H9 (cell line): ENCODE measurements at regions not wholly inside any gene's neighbourhood (a gene's known extent, or its start where the extent isn't known, plus 50 kb on each side); places are given as distances from the start of the nearest gene placed in this dataset.

Source experiments
- DNase-seq: peaks from one replicate; pipeline ENCODE4 v3.0.0-alpha.2; 2017
- H2AFZ ChIP-seq: one replicate; pipeline ENCODE4 v1.6.1; 2013; ENCODE audit warnings: mild to moderate bottlenecking, low read length, control low read depth, moderate library complexity
- H2AK5ac ChIP-seq: 2 replicates; pipeline ENCODE4 v1.6.1; 2013; ENCODE audit warnings: low read length, control low read depth, mixed read lengths; ENCODE audit not compliant: insufficient read length
- H2BK120ac ChIP-seq: one replicate; pipeline ENCODE4 v1.6.1; 2013; ENCODE audit warnings: low read depth, mild to moderate bottlenecking, low read length, control low read depth, inconsistent platforms; ENCODE audit not compliant: poor library complexity, severe bottlenecking
- H2BK12ac ChIP-seq: 2 replicates; pipeline ENCODE4 v1.6.1; 2013; ENCODE audit warnings: low read length, control low read depth, mixed read lengths, low read depth; ENCODE audit not compliant: insufficient read length
- H2BK15ac ChIP-seq: 2 replicates; pipeline ENCODE4 v1.6.1; 2013; ENCODE audit warnings: low read depth, low read length, control low read depth
- H2BK20ac ChIP-seq: one replicate; pipeline ENCODE4 v1.6.1; 2013; ENCODE audit warnings: low read depth, mild to moderate bottlenecking, low read length, control low read depth, inconsistent platforms; ENCODE audit not compliant: poor library complexity, severe bottlenecking
- H2BK5ac ChIP-seq: 2 replicates; pipeline ENCODE4 v1.6.1; 2013; ENCODE audit warnings: low read length, control low read depth, mixed read lengths; ENCODE audit not compliant: insufficient read length
- H3K14ac ChIP-seq: 2 replicates; pipeline ENCODE4 v1.6.1; 2013; ENCODE audit warnings: low read length, control low read depth; ENCODE audit not compliant: insufficient read depth
- H3K18ac ChIP-seq: 2 replicates; pipeline ENCODE4 v1.6.1; 2013; ENCODE audit warnings: low read depth, mild to moderate bottlenecking, mixed read lengths, low read length, control low read depth; ENCODE audit not compliant: insufficient read length
- H3K23ac ChIP-seq: 2 replicates; pipeline ENCODE4 v1.6.1; 2013; ENCODE audit warnings: low read length, control low read depth, mixed read lengths, low read depth; ENCODE audit not compliant: insufficient read length
- H3K23me2 ChIP-seq: 2 replicates; pipeline ENCODE4 v1.6.1; 2013; ENCODE audit warnings: low read depth, mild to moderate bottlenecking, mixed read lengths, low read length, control low read depth; ENCODE audit not compliant: insufficient read length, poor library complexity, severe bottlenecking
- H3K27ac ChIP-seq: 2 replicates; pipeline ENCODE4 v1.5.1; 2013; ENCODE audit warnings: low read length, control low read depth, mixed read lengths, low read depth; ENCODE audit not compliant: insufficient read length
- H3K27me3 ChIP-seq: 2 replicates; pipeline ENCODE4 v1.6.1; 2013; ENCODE audit warnings: low read length, control low read depth, inconsistent platforms; ENCODE audit not compliant: insufficient read depth
- H3K4ac ChIP-seq: 2 replicates; pipeline ENCODE4 v1.6.1; 2013; ENCODE audit warnings: low read depth, mild to moderate bottlenecking, control low read depth, inconsistent platforms, low read length, moderate library complexity
- H3K4me1 ChIP-seq: 2 replicates; pipeline ENCODE4 v1.6.1; 2013; ENCODE audit warnings: low read length, control low read depth, inconsistent platforms; ENCODE audit not compliant: insufficient read depth
- H3K4me2 ChIP-seq: 2 replicates; pipeline ENCODE4 v1.6.1; 2013; ENCODE audit warnings: low read length, control low read depth, mixed read lengths; ENCODE audit not compliant: insufficient read length, insufficient read depth
- H3K56ac ChIP-seq: 2 replicates; pipeline ENCODE4 v1.6.1; 2013; ENCODE audit warnings: low read depth, mild to moderate bottlenecking, mixed read lengths, low read length, control low read depth; ENCODE audit not compliant: insufficient read length
- H3K79me1 ChIP-seq: 2 replicates; pipeline ENCODE4 v1.6.1; 2013; ENCODE audit warnings: low read depth, mild to moderate bottlenecking, moderate library complexity, low read length, control low read depth, inconsistent platforms; ENCODE audit not compliant: insufficient read depth, poor library complexity, severe bottlenecking
- H3K79me2 ChIP-seq: 2 replicates; pipeline ENCODE4 v1.6.1; 2013; ENCODE audit warnings: low read length, control low read depth, inconsistent platforms; ENCODE audit not compliant: insufficient read depth
- H3K9ac ChIP-seq: 2 replicates; pipeline ENCODE4 v1.6.1; 2013; ENCODE audit warnings: low read length, control low read depth, mixed read lengths; ENCODE audit not compliant: insufficient read length; ENCODE audit errors: extremely low read depth
- H3K9me3 ChIP-seq: one replicate; pipeline ENCODE4 v1.6.1; 2013; ENCODE audit warnings: low read depth, low read length, inconsistent platforms; ENCODE audit not compliant: control insufficient read depth
- H3T11ph ChIP-seq: one replicate; pipeline ENCODE4 v1.6.1; 2013; ENCODE audit warnings: mild to moderate bottlenecking, low read length, control low read depth, inconsistent platforms
- H4K20me1 ChIP-seq: one replicate; pipeline ENCODE4 v1.6.1; 2013; ENCODE audit not compliant: control insufficient read depth, insufficient read length, insufficient read depth
- H4K5ac ChIP-seq: 2 replicates; pipeline ENCODE4 v1.6.1; 2013; ENCODE audit warnings: low read depth, mild to moderate bottlenecking, mixed read lengths, low read length, control low read depth; ENCODE audit not compliant: insufficient read length
- H4K8ac ChIP-seq: replicated peaks from 2 replicates; pipeline ENCODE4 v1.6.1; 2013; ENCODE audit warnings: low read length, control low read depth, mixed read lengths, low read depth; ENCODE audit not compliant: insufficient read length
- H4K91ac ChIP-seq: 2 replicates; pipeline ENCODE4 v1.6.1; 2013; ENCODE audit warnings: low read depth, mild to moderate bottlenecking, moderate library complexity, mixed read lengths, low read length, control low read depth; ENCODE audit not compliant: insufficient read length
- H3K27ac Mint-ChIP-seq, 3 experiments: 2 replicates in 2 of 3; 3 replicates in 1 of 3; pipeline ENCODE4 v1.8.0; 2020 to 2021; ENCODE audit warnings: mixed read lengths in 3 of 3, mild to moderate bottlenecking in 1 of 3, moderate library complexity in 1 of 3
- H3K27me3 Mint-ChIP-seq: 2 replicates; pipeline ENCODE4 v1.8.0; 2021; ENCODE audit warnings: low read depth, mild to moderate bottlenecking, moderate library complexity, mixed read lengths
- H3K36me3 Mint-ChIP-seq, 3 experiments: 2 replicates in 2 of 3; 3 replicates in 1 of 3; pipeline ENCODE4 v1.8.0; 2020 to 2021; ENCODE audit warnings: low read depth in 3 of 3, mixed read lengths in 3 of 3; ENCODE audit not compliant: insufficient read depth in 1 of 3
- H3K4me1 Mint-ChIP-seq, 2 experiments: 2 replicates each; pipeline ENCODE4 v1.8.0; 2020; ENCODE audit warnings: mixed read lengths in 2 of 2
- H3K4me3 Mint-ChIP-seq, 2 experiments: 2 replicates in 1 of 2; 3 replicates in 1 of 2; pipeline ENCODE4 v1.8.0; 2020 to 2021; ENCODE audit warnings: mild to moderate bottlenecking in 2 of 2, mixed read lengths in 2 of 2, moderate library complexity in 1 of 2
- H3K9me3 Mint-ChIP-seq, 2 experiments: 2 replicates in 1 of 2; 3 replicates in 1 of 2; pipeline ENCODE4 v1.8.0; 2020; ENCODE audit warnings: mild to moderate bottlenecking in 2 of 2, mixed read lengths in 2 of 2, moderate library complexity in 1 of 2
- CTCF ChIP-seq: fragments of 200-600 bp; sonication (generic); conservative IDR thresholded peaks from 3 replicates; pipeline ENCODE4 v1.8.0; 2021; ENCODE audit warnings: antibody characterized with exemption, mild to moderate bottlenecking
- WGBS: extraction: QIAGEN DNeasy Blood & Tissue Kit; methylation state at CpG from one replicate; pipeline ENCODE4 v1.1.7; 2013; ENCODE audit warnings: missing lambda C conversion rate, low lambda C conversion rate, mixed read lengths; ENCODE audit not compliant: insufficient read length; ENCODE audit errors: extremely low coverage; 5-methylcytosine and 5-hydroxymethylcytosine counted together

DNA sequence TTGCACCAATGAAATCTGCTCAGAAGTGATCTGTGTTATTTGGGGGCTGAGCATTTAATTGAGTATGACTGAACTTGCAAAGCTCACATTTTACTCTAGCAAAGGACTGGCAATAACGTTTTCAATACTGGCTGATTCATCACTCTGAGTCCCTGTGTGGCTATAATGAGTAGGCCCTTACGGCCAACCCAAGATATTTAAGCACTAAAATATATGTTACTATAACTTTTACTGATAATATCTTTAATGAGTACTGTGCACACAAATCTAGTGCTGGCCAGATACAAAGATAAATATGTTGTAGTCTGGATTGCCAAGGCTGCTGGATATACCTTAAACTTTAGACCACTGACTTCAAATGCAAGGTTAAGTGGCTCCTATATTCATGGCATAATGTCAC, 436.4 kb upstream of the KCNMB2 start:
- no peak overlapping the region for H2AFZ ChIP-seq
- no peak overlapping the region for H2BK15ac ChIP-seq
- no peaks in the 10 kb centered on the region; the same call in 1 of the 2 replicates for H3K4me1 ChIP-seq
- H4K20me1 ChIP-seq: no peaks in the 10 kb centered on the region
- Mint-ChIP-seq H3K27ac (no peak overlapping the region), H3K36me3 (no peaks in the 10 kb centered on the region), H3K9me3 (peaks cover 0 to 2% of the 10 kb centered on the region in 2 experiments; a peak in 2 of 5 replicates), H3K27me3 (no peaks in the 10 kb centered on the region), H3K4me3 (no peak overlapping the region), H3K4me1 (peaks cover 11 to 12% of the 10 kb centered on the region in 2 experiments)
- no peaks in the 10 kb centered on the region for H3K79me1 ChIP-seq
- H4K5ac ChIP-seq: no peak overlapping the region
- WGBS: no CpG with 5 or more reads among the region's 2 CpGs
- H2BK120ac ChIP-seq: no peak overlapping the region
- H3K23ac ChIP-seq: no peak overlapping the region
- no peak overlapping the region for H4K91ac ChIP-seq
- no peak for TF ChIP-seq CTCF
- no peak overlapping the region for H3K9ac ChIP-seq
- H2AK5ac ChIP-seq: no peak overlapping the region
- no peaks in the 10 kb centered on the region for H3K23me2 ChIP-seq
- no peaks in the 10 kb centered on the region for H3K79me2 ChIP-seq
- H2BK12ac ChIP-seq: no peak overlapping the region
- no peak overlapping the region for H3K4me2 ChIP-seq
- no peak overlapping the region for H3K4ac ChIP-seq
- no peak overlapping the region for H2BK20ac ChIP-seq
- no peak overlapping the region for H3K56ac ChIP-seq
- DNase-seq: no peak
- no peaks in the 10 kb centered on the region for H3K9me3 ChIP-seq
- no peak overlapping the region for H3K27ac ChIP-seq
- no peak overlapping the region for H4K8ac ChIP-seq
- H3K14ac ChIP-seq: no peak overlapping the region
- no peak overlapping the region for H3K18ac ChIP-seq
- no peaks in the 10 kb centered on the region for H3K27me3 ChIP-seq
- no peak overlapping the region for H2BK5ac ChIP-seq
- H3T11ph ChIP-seq: no peak overlapping the region
